ENCODE measurements at regions not wholly inside any gene's neighbourhood (a gene's known extent, or its start where the extent isn't known, plus 50 kb on each side); places are given as distances from the start of the nearest gene placed in this dataset.

- no peak overlapping the region for H3K27ac ChIP-seq (ENCODE audit: extremely low read length, insufficient read depth, low read length)
- H3K79me2 ChIP-seq (ENCODE audit: insufficient read depth, low read length), result no peaks in the 10 kb centered on the region
- ChIA-PET POLR2A (no interaction called here), CTCF (ENCODE audit: low intra/inter-chr PET ratio, low total read pairs) (no interaction called here)
- H3K9ac ChIP-seq (ENCODE audit: insufficient read depth, low read depth, low read length), result no peak overlapping the region
- no peaks in the 10 kb centered on the region for H3K36me3 ChIP-seq (replicated peaks in 1 of 2; ENCODE audit: control insufficient read depth in 1 of 2, insufficient read depth in 2 of 2, low read length in 2 of 2)
- no peak overlapping the region for H2AFZ ChIP-seq (ENCODE audit: low read length)
- H3K9me3 ChIP-seq (ENCODE audit: low read length), result no peaks in the 10 kb centered on the region
- in situ Hi-C loops (cut with HindIII; ENCODE audit: extremely low pct_ligation_motif_present, low pct_unique_long_range_greater_than_20kb), result no loop called here
- DNase-seq (ENCODE audit: low spot score), result no peak
- H4K20me1 ChIP-seq (ENCODE audit: insufficient read depth, low read length), result no peaks in the 10 kb centered on the region
- TF ChIP-seq ZNF777 (CRISPR knock-in tag; IDR thresholded peaks at IDR 0.05) (no peak), ZKSCAN1 (IDR thresholded peaks at IDR 0.05; ENCODE audit: low read length) (no peak), TOE1 (CRISPR knock-in tag; IDR thresholded peaks at IDR 0.05) (no peak), ZNF235 (CRISPR knock-in tag; IDR thresholded peaks at IDR 0.05; ENCODE audit: borderline replicate concordance) (no peak)
- intact Hi-C loops (cut with micrococcal nuclease; ENCODE audit: unreplicated experiment), result no loop called here
- no peak for FAIRE-seq
- H3K4me3 ChIP-seq (replicated peaks in 1 of 3; ENCODE audit: insufficient read depth in 1 of 3, low read depth in 2 of 3, low read length in 3 of 3), result no peak overlapping the region
- ATAC-seq, result no peak
- H3K4me1 ChIP-seq (ENCODE audit: insufficient read depth, low read length), result no peaks in the 10 kb centered on the region
- WGBS (ENCODE audit: low lambda C conversion rate), result 10% methylated on average over 2 of the region's 2 CpGs
- no peak overlapping the region for H3K4me2 ChIP-seq (ENCODE audit: low read depth, low read length)
- BruUV-seq (replicated peaks), result no TSS peak
- no peaks in the 10 kb centered on the region for H3K27me3 ChIP-seq (ENCODE audit: control insufficient read depth in 1 of 2, insufficient read depth in 2 of 2, low read length in 2 of 2)
Measured at GRCh38 chr18:72342933-72343332, 201.2 kb downstream of the CBLN2 start.

GRCh38 chr18:72339976-72340375 is 204.2 kb downstream of the CBLN2 start:
- ChIA-PET POLR2A (no interaction called here), CTCF (ENCODE audit: low intra/inter-chr PET ratio, low total read pairs) (no interaction called here)
- H3K4me3 ChIP-seq (replicated peaks in 1 of 3; ENCODE audit: insufficient read depth in 1 of 3, low read depth in 2 of 3, low read length in 3 of 3), result no peak overlapping the region
- DNase-seq (ENCODE audit: low spot score) (no peak), FAIRE-seq (no peak), ATAC-seq (no peak)
- in situ Hi-C loops (cut with HindIII; ENCODE audit: extremely low pct_ligation_motif_present, low pct_unique_long_range_greater_than_20kb) (no loop called here), intact Hi-C loops (cut with micrococcal nuclease; ENCODE audit: unreplicated experiment) (loop anchor here (10.0 kb wide), 1 partner anchor 135 kb away; no protein-coding TSS in a partner anchor)
- H4K20me1 ChIP-seq (ENCODE audit: insufficient read depth, low read length), result no peaks in the 10 kb centered on the region
- no peaks in the 10 kb centered on the region for H3K9me3 ChIP-seq (ENCODE audit: low read length)
- no TSS peak for BruUV-seq (replicated peaks)
- no peak overlapping the region for H3K9ac ChIP-seq (ENCODE audit: insufficient read depth, low read depth, low read length)
- H2AFZ ChIP-seq (ENCODE audit: low read length), result no peak overlapping the region
- no peak overlapping the region for H3K4me2 ChIP-seq (ENCODE audit: low read depth, low read length)
- 5% methylated on average over 1 of the region's 1 CpG for WGBS (ENCODE audit: low lambda C conversion rate)
- H3K36me3 ChIP-seq (replicated peaks in 1 of 2; ENCODE audit: control insufficient read depth in 1 of 2, insufficient read depth in 2 of 2, low read length in 2 of 2), result no peaks in the 10 kb centered on the region
- H3K4me1 ChIP-seq (ENCODE audit: insufficient read depth, low read length), result no peaks in the 10 kb centered on the region
- no peak overlapping the region for H3K27ac ChIP-seq (ENCODE audit: extremely low read length, insufficient read depth, low read length)
- H3K79me2 ChIP-seq (ENCODE audit: insufficient read depth, low read length), result no peaks in the 10 kb centered on the region
- no peaks in the 10 kb centered on the region for H3K27me3 ChIP-seq (ENCODE audit: control insufficient read depth in 1 of 2, insufficient read depth in 2 of 2, low read length in 2 of 2)
- TF ChIP-seq ZNF232 (CRISPR knock-in tag; IDR thresholded peaks at IDR 0.05; ENCODE audit: borderline replicate concordance) (no peak), ZNF326 (CRISPR knock-in tag; IDR thresholded peaks at IDR 0.05; ENCODE audit: borderline replicate concordance) (no peak)

Data from HepG2 (cell line).